Right ventricle myocardium inferior (tissue), 1 donor: ENCODE measurements at regions not wholly inside any gene's neighbourhood (a gene's known extent, or its start where the extent isn't known, plus 50 kb on each side); places are given as distances from the start of the nearest gene placed in this dataset.

Source experiments
- ATAC-seq: fragments of 200-7000 bp; cut with Tn5 transposase; one replicate; pipeline ENCODE4 v1.9.1; 2020; ENCODE audit warnings: mild to moderate bottlenecking, moderate library complexity
- DNase-seq: peaks from one replicate; pipeline ENCODE4 v3.0.0; 2021; ENCODE audit errors: missing footprints
- intact Hi-C: fragments of 100-400 bp; cut with DNase I; formaldehyde crosslinking; loops from one replicate; pipeline ENCODE4 v1.11.0; 2022
- donor health status: DM: no; HTN: yes; CAD: no; lungs with severe emphysema.

DNA sequence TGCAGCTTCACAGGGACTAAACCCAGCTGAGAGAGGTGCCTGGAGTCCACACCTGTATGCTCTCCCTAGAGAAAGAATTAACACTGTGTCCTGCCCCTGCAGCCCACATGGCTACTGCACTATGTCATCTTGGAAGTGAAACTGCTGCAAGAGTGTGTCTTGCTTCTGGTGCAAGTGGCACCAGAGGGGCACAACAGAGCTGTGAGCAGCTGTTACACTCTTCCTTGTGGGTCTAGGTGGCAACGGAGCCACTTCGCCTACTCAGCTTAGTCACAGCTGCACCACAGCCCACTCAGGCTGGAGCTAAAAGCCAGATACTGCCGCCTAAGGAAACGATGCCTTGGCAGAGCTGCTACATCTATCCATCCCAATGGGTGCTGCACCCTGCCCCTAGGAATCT lies 391.4 kb downstream of the COL12A1 start:
- no peak for DNase-seq
- intact Hi-C loops, result no loop called here
- no peak for ATAC-seq

DNA sequence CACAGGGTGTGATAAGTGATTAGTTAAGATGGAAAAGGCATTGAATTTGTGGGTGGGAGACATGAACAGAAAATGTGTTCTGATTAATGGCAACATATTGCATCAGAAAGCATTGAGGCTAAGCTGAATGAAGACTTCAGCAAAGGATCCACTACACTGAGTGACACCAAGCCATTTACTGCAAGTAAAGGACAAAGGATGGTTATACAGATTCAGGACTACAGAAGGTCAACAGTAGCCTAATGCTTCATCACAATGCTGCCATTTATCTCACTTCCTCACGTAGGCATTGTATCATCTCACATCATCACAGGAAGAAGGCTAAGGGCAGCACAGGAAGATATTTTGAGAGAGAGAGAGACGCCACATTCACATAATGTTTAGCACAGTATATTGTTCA lies 398.2 kb downstream of the COL12A1 start:
- intact Hi-C loops, result no loop called here
- no peak for ATAC-seq

GRCh38 chr6:74805916-74806696 lies 399.7 kb downstream of the COL12A1 start:
- ATAC-seq (peak; percentile 93), DNase-seq (no peak)
- intact Hi-C loops, result no loop called here

More for the DNA sequence above, 398.2 kb downstream of the COL12A1 start:
- DNase-seq, result no peak

GRCh38 chr6:74798302-74798701 lies 407.6 kb downstream of the COL12A1 start:
- DNase-seq, result no peak
- ATAC-seq, result no peak
- intact Hi-C loops, result no loop called here

GRCh38 chr6:74785236-74785635 lies 420.6 kb downstream of the COL12A1 start:
- ATAC-seq (no peak), DNase-seq (no peak)
- intact Hi-C loops, result no loop called here

GRCh38 chr6:74782346-74782745 lies 423.5 kb downstream of the COL12A1 start:
- DNase-seq (no peak), ATAC-seq (no peak)
- intact Hi-C loops, result no loop called here

DNA sequence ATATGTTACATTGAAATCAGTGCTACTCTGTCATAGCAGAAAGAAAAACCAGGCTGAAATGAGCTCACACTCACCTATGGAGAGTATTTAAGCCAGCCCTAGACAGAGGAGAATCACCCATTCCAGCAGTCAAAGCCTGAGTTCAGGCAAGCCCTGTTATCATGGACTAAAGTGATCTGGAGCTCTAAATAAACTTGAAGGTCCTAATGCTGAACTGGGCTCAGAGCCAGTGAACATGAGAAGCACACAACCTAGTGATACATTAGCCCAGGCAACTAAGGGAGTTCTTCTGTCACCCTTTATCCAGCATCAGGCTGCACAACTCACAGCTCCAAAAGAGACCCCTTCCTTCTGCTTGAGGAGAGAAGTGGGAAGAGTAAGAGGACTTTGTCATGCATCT lies 425.0 kb downstream of the COL12A1 start:
- intact Hi-C loops, result no loop called here
- no peak for ATAC-seq
- DNase-seq, result no peak

DNA sequence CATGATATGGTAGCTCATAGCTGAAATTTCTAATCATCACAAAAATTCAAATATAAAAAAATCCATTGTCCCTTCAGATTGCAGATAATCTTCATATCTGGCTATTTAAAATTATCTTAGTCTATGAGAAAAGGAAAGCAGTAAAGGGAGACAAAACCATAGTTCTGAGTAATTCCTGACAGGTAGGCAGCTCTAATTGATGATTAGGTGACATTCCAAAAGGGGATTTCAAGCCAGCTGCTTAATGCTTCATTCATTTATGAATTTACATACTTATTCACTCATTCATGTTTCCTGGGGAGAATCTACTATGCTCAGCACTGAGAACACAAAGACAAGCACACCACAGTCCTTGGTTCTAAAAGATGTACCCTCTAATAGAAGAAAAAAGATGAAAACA lies 437.1 kb downstream of the COL12A1 start:
- DNase-seq (no peak), ATAC-seq (no peak)
- intact Hi-C loops, result no loop called here

DNA sequence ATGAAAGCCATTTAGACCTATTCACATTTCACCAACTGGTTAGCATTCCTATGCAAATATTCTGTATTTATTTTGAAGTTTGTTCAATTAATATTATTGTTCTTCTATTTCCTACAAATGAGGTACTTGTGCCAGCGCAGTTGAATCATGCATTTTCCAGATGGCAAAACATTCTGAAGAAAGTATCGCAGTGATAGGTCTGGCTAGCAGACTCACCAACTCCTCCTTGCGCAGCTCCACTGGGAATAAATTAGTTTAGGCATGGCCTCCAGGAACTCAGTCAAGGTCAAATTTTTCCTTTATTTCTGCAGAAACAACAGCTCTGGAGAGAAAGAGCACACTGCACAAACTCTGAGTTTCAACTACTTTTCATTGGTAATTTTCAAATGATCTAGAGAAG lies 437.7 kb downstream of the COL12A1 start:
- DNase-seq (no peak), ATAC-seq (no peak)
- intact Hi-C loops, result no loop called here

DNA sequence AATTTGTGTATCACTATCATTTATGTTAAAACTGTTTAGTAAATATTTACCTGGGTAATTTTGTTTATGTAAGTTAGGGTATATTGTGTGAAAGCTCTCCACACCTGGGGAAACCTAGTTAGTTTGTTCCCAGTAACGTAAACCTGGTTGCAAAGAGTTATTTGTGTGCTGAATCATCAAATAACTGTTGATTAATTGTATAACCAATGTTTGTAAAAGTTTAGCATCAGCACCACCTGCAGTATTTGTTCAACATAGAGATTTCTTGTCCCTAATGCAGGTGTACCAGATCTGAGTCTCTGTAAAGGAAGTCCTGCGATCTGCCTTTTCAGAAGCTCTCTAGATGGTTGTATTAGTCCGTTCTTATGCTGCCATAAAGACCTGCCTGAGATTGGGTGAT lies 440.4 kb downstream of the COL12A1 start:
- intact Hi-C loops, result no loop called here
- no peak for ATAC-seq
- DNase-seq, result no peak

- no peak for DNase-seq
- ATAC-seq, result no peak
- intact Hi-C loops, result no loop called here
Observed at GRCh38 chr6:74764486-74764885, 441.4 kb downstream of the COL12A1 start.

- DNase-seq (no peak), ATAC-seq (no peak)
- intact Hi-C loops, result no loop called here
Observed at GRCh38 chr6:74762841-74763240, 443.0 kb downstream of the COL12A1 start.

- intact Hi-C loops, result loop anchor here (10.0 kb wide), 1 partner anchor 447 kb away; the partner anchor contains the start of gene COL12A1
- DNase-seq (no peak), ATAC-seq (no peak)
Observed at GRCh38 chr6:74757813-74758212, 448.0 kb downstream of the COL12A1 start.

GRCh38 chr6:74756923-74757322 lies 448.9 kb downstream of the COL12A1 start:
- ATAC-seq, result no peak
- no peak for DNase-seq
- intact Hi-C loops, result loop anchor here (10.0 kb wide), 1 partner anchor 448 kb away; the partner anchor contains the start of gene COL12A1

DNA sequence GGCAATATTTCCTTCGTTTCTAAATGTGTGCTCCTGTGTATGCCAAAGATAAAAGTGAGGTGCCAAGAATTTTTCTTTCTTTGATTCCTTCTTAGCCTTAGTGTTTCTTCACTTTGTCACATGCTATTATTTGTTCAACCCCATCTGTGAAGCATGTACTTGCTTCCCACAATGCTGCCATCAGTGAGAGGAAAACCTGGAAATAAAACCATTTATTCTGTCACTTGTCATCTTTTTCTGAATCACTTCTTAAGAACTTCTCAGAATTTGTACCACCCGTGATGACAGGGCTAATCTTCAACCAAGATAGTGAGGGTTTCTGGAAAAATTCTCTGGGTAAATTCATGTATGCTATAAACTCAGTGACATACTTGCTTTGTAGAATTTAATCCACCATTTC lies 450.1 kb downstream of the COL12A1 start:
- ATAC-seq (no peak), DNase-seq (no peak)
- intact Hi-C loops, result loop anchor here (10.0 kb wide), 1 partner anchor 449 kb away; the partner anchor contains the start of gene COL12A1

DNA sequence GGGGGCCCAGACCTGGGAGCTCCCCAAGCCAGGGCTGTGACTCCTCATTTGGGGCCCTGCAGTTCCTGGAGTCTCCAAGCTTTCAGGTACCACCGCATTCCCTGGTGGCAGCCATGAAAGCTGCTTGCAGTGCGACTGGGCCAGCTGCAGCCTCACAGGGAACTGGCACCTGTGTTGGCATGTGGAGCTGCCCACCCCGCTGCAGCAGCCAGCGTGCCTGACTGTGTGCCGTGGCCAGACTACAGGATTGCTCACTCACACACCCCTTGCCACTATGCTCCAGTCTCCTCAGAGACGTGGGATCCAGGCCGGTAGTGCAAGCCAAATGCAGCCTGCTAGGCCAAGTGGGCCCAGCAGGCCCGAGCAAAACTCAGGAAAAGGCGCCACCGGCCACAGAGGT lies 450.7 kb downstream of the COL12A1 start:
- intact Hi-C loops, result loop anchor here (10.0 kb wide), 1 partner anchor 450 kb away; the partner anchor contains the start of gene COL12A1

GRCh38 chr6:74753883-74754600 lies 451.8 kb downstream of the COL12A1 start:
- DNase-seq (no peak), ATAC-seq (no peak)
- intact Hi-C loops, result loop anchor here (10.0 kb wide), 1 partner anchor 451 kb away; the partner anchor contains the start of gene COL12A1

More for the DNA sequence above, 450.7 kb downstream of the COL12A1 start:
- DNase-seq (no peak), ATAC-seq (no peak)

DNA sequence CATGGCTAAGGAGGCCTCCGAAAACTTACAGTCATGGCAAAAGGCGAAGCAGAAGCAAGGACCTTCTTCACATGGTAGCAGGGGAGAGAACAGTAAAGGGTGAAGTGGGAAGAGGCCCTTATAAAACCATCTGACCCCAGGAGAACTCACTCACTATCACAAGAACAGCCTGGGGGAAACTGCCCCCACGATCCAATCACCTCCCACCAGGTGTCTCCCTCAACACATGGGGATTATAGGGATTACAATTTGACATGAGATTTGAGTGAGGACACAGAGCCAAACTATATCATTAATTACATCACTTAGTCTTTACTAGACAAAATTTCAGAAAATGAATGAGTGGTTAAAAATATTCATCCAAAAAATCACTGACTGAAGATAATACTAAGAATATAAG lies 453.6 kb downstream of the COL12A1 start:
- DNase-seq (no peak), ATAC-seq (no peak)
- intact Hi-C loops, result loop anchor here (10.0 kb wide), 1 partner anchor 452 kb away; the partner anchor contains the start of gene COL12A1

GRCh38 chr6:74750826-74751225 lies 455.0 kb downstream of the COL12A1 start:
- intact Hi-C loops, result loop anchor here (10.0 kb wide), 1 partner anchor 454 kb away; the partner anchor contains the start of gene COL12A1

More at GRCh38 chr6:74750826-74751225, 455.0 kb downstream of the COL12A1 start:
- DNase-seq (no peak), ATAC-seq (no peak)
